HG03139 (cell line): ENCODE measurements at regions not wholly inside any gene's neighbourhood (a gene's known extent, or its start where the extent isn't known, plus 50 kb on each side); places are given as distances from the start of the nearest gene placed in this dataset.

Experiments used
- ATAC-seq: cut with Tn5 transposase; IDR thresholded peaks from one replicate; pipeline ENCODE4 v1.9.1; 2021; ENCODE audit not compliant: unreplicated experiment

- ATAC-seq: no peak
Measured at GRCh38 chr2:181300600-181301291, 156.4 kb upstream of the ITGA4 start.

DNA sequence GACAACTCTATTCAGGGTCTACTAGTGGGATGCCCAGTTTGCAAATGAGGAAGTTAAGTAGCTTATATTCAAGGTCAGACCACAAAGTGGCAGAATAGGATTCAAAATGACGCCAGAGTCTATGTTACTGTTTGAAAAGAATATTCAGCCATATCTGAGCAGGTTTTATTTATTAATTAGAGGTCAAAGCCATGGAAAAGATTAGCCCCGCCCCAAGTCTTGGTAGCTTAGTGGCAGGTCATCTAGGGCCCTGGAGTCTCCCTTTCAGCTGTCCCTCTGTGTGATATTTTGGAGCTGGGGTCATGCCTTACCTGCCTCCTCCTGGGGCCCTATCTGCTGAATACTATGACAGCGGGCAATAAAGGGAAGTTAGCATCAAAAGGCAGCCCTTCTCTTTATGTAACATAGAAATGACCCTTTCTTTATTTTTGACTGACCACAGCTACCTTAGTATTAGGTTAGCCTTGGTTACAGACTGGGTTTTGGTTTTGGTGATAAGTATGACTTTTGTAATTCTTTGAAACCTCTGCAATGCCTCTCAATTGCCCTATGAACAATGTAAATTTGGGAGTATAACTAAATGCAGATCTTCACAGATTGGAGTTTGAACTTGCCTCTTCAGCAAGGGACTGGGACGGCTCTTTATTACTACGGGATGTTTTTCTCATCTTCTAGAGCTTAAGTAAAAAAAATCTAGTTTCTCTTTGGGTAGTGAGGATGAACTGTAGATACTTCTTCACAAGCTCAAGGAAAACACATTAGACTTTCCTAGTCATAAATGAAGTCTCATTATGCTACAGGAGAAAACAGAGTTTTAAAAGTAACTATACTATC lies 153.0 kb upstream of the ITGA4 start:
- no peak for ATAC-seq

GRCh38 chr2:181305301-181306123 lies 151.7 kb upstream of the ITGA4 start:
- ATAC-seq: peak; percentile 72

DNA sequence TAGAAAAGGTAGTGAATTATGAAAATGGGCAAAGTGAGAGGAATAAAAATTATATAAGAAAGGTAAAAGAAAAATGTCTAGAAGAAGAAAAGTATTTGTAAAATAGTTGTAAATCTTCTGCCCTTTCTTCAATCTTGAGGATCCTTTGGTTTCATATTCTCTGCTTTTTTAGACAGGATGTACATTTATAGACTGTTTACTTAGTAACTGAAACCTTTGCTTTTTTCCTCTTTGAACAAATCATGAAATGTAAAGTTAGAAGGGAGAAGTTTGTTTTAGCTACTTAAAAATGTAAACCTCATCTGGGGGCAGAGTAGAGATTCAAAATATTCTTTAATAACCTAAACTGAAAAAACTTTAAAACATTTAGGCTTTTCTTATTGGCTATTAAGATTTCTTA lies 150.4 kb upstream of the ITGA4 start:
- no peak for ATAC-seq

DNA sequence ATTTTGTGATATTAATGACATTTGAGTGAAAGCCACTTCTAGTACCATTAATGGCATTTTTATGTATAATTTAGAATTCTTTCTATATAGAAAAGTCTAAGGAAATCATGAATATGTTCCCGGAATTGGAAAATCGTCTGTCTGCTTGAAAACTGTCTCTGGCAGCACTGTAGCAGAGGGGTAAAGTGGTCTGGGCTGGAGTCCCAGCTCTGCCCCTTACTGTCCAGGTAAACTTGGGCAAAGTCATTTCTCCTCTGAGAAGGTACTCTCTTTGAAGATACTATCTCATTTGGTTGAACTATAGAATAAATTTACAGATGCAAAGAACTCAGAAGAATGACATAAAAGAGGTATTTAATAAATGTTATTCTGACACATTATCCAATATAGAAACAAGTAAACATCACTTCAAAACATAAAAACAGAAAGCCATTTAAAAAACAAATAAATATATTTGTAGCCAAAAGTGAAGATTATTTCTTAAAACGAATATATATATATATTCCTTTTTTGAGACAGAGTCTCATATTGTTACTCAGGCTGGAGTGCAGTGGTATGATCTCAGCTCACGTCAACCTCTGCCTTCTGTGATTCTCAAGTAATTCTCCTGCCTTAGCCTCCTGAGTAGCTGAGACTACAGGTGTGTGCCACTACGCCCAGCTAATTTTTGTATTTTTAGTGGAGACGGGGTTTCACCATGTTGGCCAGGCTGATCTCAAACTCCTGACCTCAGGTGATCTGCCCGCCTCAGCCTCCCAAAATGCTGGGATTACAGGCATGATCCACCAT lies 149.8 kb upstream of the ITGA4 start:
- no peak for ATAC-seq

DNA sequence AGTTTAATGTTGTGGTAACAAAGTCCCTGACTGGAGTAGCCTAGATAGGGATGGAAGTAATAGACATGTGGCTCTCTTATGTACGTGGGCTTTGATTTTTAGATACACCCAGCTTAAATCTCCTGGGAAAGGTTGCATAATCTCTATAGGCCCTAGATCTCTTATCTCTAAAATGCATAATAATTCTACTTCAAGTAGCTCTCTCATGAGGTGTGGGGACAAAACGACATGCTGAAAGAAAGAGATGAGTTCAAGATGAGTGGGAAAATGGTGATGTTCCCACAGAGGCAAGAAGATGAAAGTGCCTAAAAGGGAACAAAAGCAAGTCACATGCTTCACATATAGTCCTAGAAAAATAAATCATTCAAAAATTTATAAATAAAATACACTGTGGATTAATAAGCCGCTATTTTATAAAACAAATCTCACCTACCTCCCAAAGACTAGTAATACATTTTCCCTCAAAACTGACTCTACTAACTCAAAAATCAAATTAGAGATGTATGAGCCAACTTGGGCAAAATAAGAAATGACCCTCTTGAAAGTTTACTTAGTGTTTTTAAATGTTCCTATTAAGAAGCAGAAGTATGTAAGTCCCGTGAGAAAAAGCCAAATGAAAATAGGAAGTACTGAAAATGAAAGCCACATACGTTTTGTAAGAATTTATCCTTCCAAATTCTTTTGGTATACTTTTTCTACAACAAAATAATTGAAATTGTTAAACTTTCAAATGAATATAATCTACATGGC lies 148.2 kb upstream of the ITGA4 start:
- no peak for ATAC-seq

DNA sequence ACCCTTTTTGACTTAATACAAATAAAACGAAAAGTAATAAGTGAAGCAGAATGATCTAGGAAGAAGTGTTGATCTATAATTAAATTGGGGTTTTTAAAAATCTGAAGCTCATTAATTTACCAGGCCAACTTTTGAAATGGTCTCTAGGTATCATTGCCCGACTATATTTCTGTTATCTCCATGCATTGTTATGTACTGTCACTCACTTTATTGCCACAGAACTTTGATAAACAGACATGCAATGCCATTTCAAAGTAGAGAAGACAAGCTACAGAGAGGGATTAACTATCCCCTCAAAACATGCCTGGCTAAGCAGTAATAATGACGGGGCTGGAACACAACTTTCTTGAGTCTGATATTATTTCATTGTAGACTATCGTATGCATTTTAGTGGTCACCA lies 147.6 kb upstream of the ITGA4 start:
- no peak for ATAC-seq

DNA sequence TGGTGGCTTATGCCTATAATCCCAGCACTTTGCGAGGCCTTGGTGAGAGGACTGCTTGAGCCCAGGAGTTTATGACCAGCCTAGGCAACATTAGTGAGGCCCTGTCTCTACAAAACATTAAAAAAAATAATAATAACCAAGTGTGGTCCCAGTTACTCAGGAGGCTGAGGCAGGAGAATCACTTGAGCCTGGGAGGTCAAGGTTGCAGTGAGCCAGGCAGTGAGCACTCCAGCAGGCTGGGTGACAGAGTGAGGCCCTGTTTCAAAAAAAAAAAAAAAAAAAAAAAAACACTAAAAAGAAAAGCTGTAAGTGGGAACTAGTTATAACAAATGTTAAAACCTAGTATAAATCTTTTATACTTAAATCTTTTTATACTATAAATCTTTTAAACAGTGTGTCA lies 146.2 kb upstream of the ITGA4 start:
- no peak for ATAC-seq

DNA sequence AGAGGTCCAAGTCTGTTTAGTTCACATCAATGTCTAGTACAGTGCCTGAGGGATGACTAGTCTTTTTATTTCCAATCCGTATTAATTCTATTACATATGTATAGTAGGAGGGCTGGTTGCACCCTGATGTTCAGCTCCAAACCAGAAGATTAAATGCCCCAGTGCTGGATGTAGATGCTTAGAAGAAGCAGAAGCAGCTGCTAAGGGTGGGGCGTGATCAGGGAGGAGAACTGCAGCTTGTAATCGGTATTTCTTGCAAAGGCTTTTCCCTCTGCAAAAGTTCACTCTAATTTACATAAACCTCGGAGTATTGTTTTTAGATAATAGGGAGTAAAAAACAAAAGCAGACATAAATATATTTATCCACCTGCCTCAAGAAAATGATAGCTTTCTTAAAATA lies 145.3 kb upstream of the ITGA4 start:
- peak; percentile 23 for ATAC-seq

DNA sequence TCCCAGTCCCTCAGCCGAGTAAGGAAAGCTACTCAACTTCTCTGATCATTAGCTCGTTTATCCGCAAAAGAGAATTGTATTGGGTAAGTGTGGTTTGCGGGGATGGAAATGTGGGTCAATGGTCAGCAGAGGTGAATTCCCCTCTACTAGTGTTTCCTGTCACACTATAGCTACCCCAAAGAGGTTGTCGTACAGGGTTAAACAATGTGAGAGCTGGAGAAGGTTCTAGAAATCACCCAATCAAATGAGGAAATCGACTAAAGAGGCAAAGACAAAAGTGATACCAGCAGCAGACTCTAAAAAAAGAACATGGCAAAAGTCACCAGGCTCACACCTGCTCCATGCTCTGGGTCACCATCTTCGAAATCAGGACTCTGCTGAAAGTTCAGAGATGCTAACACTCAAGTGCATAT lies 144.7 kb upstream of the ITGA4 start:
- peak; percentile 88 for ATAC-seq

DNA sequence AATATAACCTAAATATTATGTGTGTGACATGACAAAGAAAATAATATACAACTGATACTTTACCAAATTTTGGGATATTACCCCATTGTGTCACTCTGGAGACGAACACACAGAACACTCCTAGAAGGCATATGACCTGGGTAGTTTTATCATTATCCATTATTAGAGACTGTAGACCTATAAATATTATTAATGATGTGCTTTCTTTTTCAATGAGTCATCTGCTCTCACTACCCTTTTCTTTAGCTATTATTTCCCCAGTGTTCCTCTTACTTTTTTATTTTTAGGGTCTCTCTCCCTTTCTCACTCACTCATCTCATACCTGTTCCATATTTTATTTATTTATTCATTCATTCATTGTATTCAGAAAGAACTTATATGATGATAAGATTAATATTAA lies 143.3 kb upstream of the ITGA4 start:
- ATAC-seq: no peak

DNA sequence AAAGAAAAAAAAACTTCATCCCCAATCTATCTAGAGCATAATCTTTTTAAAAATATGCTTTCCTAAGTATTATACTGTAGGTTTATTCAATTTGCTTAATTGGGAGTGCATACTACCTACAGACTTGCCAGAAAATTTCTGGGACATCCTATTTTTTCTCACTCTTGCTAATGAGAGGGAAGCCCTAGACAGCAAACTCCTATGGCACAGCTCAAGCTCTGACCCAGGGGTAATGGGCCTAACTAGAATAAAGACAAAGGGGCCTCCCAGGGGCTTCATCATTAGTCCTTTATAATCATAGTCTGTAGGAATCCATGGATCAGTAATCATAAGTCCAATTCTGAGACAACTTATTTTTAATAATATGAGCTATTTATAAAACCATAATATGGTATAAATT lies 142.6 kb upstream of the ITGA4 start:
- ATAC-seq: no peak

GRCh38 chr2:181317511-181317910 lies 139.7 kb upstream of the ITGA4 start:
- no peak for ATAC-seq

DNA sequence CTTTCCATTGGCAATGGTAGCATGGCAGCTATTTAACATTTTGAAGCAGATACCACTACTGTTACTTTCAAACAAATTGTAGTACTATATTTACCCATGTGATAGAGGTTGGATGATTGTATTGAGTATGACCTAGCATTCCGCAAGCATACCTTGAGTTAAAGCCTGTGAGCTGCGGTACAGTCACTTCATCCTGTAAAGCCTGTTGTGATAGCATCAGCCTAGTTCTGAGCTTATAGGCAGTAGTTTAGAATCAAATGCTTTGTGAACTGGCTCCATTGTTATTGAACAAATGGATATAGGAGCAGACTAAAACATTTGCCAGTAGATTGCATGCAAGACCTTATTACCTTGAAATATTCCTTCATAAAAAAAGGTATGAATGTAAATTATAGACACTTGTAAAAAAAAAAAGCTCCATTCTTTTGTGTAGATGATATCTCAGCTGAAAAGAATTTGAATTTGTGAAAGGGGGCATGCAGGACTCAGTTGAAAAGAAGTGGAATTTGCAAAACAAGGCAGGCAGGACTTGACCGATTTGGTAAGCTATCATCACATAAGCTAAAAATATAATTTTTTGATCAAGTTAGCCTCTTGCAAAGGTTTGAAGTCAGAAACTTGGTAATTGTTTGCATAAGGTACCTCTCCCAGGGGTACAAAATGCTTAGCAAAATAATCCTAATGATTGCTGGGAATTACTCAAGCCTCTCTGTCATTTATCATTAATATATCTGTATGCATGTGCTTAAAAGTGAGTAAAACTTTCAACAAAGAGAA lies 138.5 kb upstream of the ITGA4 start:
- no peak for ATAC-seq

- no peak for ATAC-seq
Measured at GRCh38 chr2:181319286-181319685, 137.9 kb upstream of the ITGA4 start.

GRCh38 chr2:181320638-181321037 lies 136.5 kb upstream of the ITGA4 start:
- ATAC-seq: no peak

GRCh38 chr2:181324912-181325311 lies 132.3 kb upstream of the ITGA4 start:
- no peak for ATAC-seq

DNA sequence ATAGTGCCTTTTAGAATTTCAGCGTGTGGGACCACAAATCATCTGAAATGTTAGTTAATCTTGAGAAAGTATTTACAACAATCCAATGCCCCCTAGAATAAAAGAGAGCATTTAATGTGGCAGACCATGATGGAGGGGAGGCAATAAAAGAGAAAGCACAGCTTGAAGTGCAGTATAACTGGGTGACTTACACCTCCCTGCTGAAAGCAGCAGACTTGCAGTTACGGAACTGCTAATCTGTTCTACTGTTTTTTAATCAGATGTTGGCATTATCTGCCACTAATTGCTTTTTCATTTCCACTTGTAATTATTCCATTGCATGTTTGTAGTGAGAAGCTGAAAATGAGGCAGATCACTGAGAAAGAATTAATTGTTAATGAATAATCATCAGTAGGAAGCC lies 130.5 kb upstream of the ITGA4 start:
- ATAC-seq: no peak

- no peak for ATAC-seq
Measured at GRCh38 chr2:181330286-181330685, 126.9 kb upstream of the ITGA4 start.
